ENCODE measurements at regions not wholly inside any gene's neighbourhood (a gene's known extent, or its start where the extent isn't known, plus 50 kb on each side); places are given as distances from the start of the nearest gene placed in this dataset.

GRCh38 chr16:54801057-54801844 is 129.4 kb upstream of the IRX5 start:
- TF ChIP-seq, protein P1, sequence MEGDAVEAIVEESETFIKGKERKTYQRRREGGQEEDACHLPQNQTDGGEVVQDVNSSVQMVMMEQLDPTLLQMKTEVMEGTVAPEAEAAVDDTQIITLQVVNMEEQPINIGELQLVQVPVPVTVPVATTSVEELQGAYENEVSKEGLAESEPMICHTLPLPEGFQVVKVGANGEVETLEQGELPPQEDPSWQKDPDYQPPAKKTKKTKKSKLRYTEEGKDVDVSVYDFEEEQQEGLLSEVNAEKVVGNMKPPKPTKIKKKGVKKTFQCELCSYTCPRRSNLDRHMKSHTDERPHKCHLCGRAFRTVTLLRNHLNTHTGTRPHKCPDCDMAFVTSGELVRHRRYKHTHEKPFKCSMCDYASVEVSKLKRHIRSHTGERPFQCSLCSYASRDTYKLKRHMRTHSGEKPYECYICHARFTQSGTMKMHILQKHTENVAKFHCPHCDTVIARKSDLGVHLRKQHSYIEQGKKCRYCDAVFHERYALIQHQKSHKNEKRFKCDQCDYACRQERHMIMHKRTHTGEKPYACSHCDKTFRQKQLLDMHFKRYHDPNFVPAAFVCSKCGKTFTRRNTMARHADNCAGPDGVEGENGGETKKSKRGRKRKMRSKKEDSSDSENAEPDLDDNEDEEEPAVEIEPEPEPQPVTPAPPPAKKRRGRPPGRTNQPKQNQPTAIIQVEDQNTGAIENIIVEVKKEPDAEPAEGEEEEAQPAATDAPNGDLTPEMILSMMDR (IDR thresholded peaks at IDR 0.05; ENCODE audit: insufficient read depth, missing control alignments), result no peak
- DNase-seq (ENCODE audit: insufficient read length, low spot score) (no peak), FAIRE-seq (no peak)

DNA sequence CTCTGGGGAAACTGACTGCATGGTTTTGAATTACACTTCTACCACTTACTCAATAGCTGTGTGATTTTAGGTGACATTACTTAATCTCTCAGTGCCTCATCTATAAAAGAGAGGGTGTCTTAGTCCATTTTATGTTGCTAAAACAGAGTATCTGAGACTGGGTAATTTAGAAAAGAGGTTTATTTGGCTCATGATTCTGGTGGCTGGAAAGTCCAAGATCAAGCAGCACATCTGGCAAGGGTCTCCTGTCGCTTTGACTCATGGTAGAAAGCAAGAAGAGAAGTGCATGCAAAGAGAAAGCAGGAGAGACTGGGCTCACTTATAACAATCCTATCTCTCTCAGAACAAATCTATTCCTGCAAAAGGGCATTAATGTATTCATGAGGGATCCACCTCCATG is 132.4 kb upstream of the IRX5 start:
- FAIRE-seq (no peak), DNase-seq (ENCODE audit: insufficient read length, low spot score) (no peak)
- TF ChIP-seq, protein P1 (IDR thresholded peaks at IDR 0.05; ENCODE audit: insufficient read depth, missing control alignments), result no peak

- TF ChIP-seq, protein P1 (IDR thresholded peaks at IDR 0.05; ENCODE audit: insufficient read depth, missing control alignments), result no peak
- FAIRE-seq (no peak), DNase-seq (ENCODE audit: insufficient read length, low spot score) (no peak)
These were observed 134.5 kb upstream of the IRX5 start for GRCh38 chr16:54796211-54796610.

- FAIRE-seq (no peak), DNase-seq (ENCODE audit: insufficient read length, low spot score) (no peak)
- TF ChIP-seq, protein P1 (IDR thresholded peaks at IDR 0.05; ENCODE audit: insufficient read depth, missing control alignments), result no peak
These were observed 137.9 kb upstream of the IRX5 start for GRCh38 chr16:54792811-54793210.

- TF ChIP-seq, protein P1 (IDR thresholded peaks at IDR 0.05; ENCODE audit: insufficient read depth, missing control alignments), result no peak
- no peak for DNase-seq (ENCODE audit: insufficient read length, low spot score)
- FAIRE-seq, result no peak
These were observed 143.6 kb upstream of the IRX5 start for GRCh38 chr16:54787045-54787444.

- DNase-seq (ENCODE audit: insufficient read length, low spot score) (no peak), FAIRE-seq (no peak)
- TF ChIP-seq, protein P1 (IDR thresholded peaks at IDR 0.05; ENCODE audit: insufficient read depth, missing control alignments), result no peak
These were observed 146.7 kb upstream of the IRX5 start for GRCh38 chr16:54783980-54784379.

DNA sequence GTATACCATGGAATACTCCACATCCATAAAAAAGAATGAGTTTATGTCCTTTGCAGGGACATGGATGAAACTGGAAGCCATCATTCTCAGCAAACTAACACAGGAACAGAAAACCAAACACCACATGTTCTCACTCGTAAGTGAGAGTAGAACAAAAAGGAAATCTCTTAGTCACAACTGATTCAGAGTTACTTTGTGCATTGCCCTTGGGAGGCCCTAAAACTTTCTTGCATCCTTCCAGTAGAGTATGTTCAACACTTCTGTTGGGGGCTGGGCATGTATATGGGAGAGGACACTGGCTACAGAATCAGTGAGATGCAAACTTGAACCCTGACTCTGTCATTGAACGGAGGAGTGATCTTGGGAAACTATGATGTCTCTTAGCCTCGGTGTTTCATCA is 147.4 kb upstream of the IRX5 start:
- no peak for DNase-seq (ENCODE audit: insufficient read length, low spot score)
- TF ChIP-seq, protein P1 (IDR thresholded peaks at IDR 0.05; ENCODE audit: insufficient read depth, missing control alignments), result no peak
- no peak for FAIRE-seq
